AG09319 (cell line): ENCODE measurements at regions not wholly inside any gene's neighbourhood (a gene's known extent, or its start where the extent isn't known, plus 50 kb on each side); places are given as distances from the start of the nearest gene placed in this dataset.

Source experiments
- DNase-seq: peaks from one replicate; pipeline ENCODE4 v3.0.0-alpha.2; 2010; ENCODE audit warnings: low read depth; ENCODE audit errors: extremely low read depth
- CTCF ChIP-seq: IDR thresholded peaks from 2 replicates; pipeline ENCODE4 v1.5.1; 2011; ENCODE audit warnings: low read depth, mild to moderate bottlenecking, inconsistent platforms, low read length, moderate library complexity

- DNase-seq: no peak
- no peak for TF ChIP-seq CTCF
Measured at GRCh38 chr13:34698945-34699344, 243.1 kb upstream of the NBEA start.

GRCh38 chr13:34700155-34700554 lies 241.9 kb upstream of the NBEA start:
- DNase-seq: no peak
- TF ChIP-seq CTCF: no peak

GRCh38 chr13:34701919-34702318 lies 240.2 kb upstream of the NBEA start:
- DNase-seq: no peak
- no peak for TF ChIP-seq CTCF

- TF ChIP-seq CTCF: no peak
- no peak for DNase-seq
Measured at GRCh38 chr13:34708566-34709313, 233.3 kb upstream of the NBEA start.

GRCh38 chr13:34719060-34719875 lies 222.8 kb upstream of the NBEA start:
- no peak for TF ChIP-seq CTCF
- DNase-seq: no peak

GRCh38 chr13:34720618-34721017 lies 221.5 kb upstream of the NBEA start:
- no peak for DNase-seq
- TF ChIP-seq CTCF: no peak
